Stomach (tissue), 4 donors: ENCODE measurements at regions not wholly inside any gene's neighbourhood (a gene's known extent, or its start where the extent isn't known, plus 50 kb on each side); places are given as distances from the start of the nearest gene placed in this dataset.

Experiments
- POLR2A ChIP-seq, 4 donors: fragments of 450-650 bp; IDR thresholded peaks; one replicate each; pipeline ENCODE4 v1.6.1; 2016; ENCODE audit warnings: antibody characterized with exemption in 4 of 4, control low read depth in 2 of 4, mild to moderate bottlenecking in 1 of 4, moderate library complexity in 1 of 4
- TF ChIP-seq, protein P1 (sequence below), 7 experiments: fragments of 450-650 bp in 4 of 7; fragments of 200-600 bp in 3 of 7; sonication (generic) in 3 of 7; IDR thresholded peaks; one replicate each; pipeline ENCODE4 v1.5.1; 2016 to 2019; ENCODE audit warnings: antibody characterized with exemption in 7 of 7, control low read depth in 2 of 7, mild to moderate bottlenecking in 1 of 7

DNA sequence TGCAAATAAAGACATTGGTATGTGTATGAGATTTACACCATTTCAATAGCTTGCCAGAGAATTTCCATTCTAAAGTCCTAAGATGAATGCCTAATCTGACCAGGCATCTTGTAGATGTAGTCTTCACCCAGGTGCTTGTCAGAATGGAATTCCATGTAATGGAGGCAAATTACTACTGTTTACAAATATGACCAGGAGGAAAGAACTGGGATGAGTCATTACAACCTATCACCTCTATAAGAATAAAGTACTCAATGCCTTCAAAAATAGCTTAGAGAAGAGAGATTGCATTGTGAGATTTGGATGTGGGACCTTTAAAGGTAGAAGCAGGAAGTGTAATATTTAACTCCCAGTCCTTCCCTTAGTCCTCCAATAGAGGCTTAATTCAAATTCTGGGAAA lies 507.0 kb upstream of the PTGER4 start:
- TF ChIP-seq, protein P1, sequence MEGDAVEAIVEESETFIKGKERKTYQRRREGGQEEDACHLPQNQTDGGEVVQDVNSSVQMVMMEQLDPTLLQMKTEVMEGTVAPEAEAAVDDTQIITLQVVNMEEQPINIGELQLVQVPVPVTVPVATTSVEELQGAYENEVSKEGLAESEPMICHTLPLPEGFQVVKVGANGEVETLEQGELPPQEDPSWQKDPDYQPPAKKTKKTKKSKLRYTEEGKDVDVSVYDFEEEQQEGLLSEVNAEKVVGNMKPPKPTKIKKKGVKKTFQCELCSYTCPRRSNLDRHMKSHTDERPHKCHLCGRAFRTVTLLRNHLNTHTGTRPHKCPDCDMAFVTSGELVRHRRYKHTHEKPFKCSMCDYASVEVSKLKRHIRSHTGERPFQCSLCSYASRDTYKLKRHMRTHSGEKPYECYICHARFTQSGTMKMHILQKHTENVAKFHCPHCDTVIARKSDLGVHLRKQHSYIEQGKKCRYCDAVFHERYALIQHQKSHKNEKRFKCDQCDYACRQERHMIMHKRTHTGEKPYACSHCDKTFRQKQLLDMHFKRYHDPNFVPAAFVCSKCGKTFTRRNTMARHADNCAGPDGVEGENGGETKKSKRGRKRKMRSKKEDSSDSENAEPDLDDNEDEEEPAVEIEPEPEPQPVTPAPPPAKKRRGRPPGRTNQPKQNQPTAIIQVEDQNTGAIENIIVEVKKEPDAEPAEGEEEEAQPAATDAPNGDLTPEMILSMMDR (IDR thresholded peaks at IDR 0.05): no peak
- no peak for TF ChIP-seq POLR2A (IDR thresholded peaks at IDR 0.05)
